Raji (cell line): ENCODE measurements at regions not wholly inside any gene's neighbourhood (a gene's known extent, or its start where the extent isn't known, plus 50 kb on each side); places are given as distances from the start of the nearest gene placed in this dataset.

Source experiments
- POLR2A ChIP-seq: IDR thresholded peaks from 2 replicates; pipeline ENCODE4 v1.6.1; 2011; ENCODE audit warnings: low read depth, low read length, control low read depth; ENCODE audit not compliant: insufficient read depth

DNA sequence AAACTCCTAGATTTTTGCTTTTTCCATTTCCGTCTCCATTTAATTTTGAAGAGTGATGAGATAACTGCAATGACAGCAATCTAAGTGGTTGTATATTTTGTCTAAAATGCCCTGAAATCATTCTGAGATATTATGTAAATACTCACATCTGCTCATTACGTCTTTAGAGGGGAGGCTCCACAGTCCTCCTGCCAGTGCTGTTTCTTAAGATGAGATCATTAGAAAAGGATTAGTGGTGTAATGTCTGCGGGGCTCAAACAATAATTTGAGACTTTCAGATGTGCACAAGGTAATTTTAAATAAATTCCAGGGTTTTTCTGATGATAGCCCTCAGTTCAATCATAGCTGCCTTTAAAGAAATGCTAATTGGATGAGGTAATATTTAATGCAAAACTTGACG is 437.9 kb downstream of the FOXO1 start:
- no peak for TF ChIP-seq POLR2A

DNA sequence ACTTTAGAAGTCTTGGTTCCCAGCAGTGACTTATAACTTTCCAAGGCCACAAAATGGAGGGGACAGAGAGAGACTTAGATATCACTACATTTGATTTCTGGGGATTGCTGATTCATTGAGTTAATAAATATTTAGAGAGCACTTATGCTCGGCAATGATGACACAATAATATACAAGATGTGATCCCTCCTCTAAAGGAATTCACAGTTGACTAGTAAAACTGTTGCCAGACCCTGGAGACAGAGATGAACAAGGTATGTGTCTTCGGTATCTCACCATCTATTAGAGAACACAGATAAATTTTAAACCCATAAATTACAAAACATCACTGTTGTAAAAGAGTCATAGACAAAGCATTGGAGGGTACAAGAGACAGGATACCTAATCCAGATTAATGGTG is 437.5 kb downstream of the FOXO1 start:
- TF ChIP-seq POLR2A, result no peak

GRCh38 chr13:40230833-40231266 is 435.6 kb downstream of the FOXO1 start:
- TF ChIP-seq POLR2A, result no peak

- TF ChIP-seq POLR2A, result no peak
Measured at GRCh38 chr13:40231311-40231710, 435.1 kb downstream of the FOXO1 start.

DNA sequence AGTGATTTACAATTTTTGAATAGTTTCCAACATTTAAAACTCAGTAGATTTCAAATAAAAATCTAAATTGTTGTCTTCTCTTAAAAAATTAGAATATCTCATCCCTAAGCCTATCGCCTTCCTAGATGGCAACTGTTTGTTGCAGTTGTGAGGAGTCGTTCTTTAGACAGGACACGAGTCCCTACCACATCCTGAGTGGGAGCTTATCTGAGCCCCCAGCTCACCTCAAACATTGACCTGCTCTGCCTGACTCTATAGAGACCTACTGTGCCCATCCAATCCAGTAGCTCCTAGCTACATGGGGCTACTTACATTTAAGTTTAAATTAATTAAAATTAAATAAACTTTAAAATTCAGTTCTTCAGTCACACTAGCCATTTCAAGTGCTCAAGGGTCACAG is 434.7 kb downstream of the FOXO1 start:
- TF ChIP-seq POLR2A, result no peak

GRCh38 chr13:40232311-40233040 is 434.0 kb downstream of the FOXO1 start:
- no peak for TF ChIP-seq POLR2A

DNA sequence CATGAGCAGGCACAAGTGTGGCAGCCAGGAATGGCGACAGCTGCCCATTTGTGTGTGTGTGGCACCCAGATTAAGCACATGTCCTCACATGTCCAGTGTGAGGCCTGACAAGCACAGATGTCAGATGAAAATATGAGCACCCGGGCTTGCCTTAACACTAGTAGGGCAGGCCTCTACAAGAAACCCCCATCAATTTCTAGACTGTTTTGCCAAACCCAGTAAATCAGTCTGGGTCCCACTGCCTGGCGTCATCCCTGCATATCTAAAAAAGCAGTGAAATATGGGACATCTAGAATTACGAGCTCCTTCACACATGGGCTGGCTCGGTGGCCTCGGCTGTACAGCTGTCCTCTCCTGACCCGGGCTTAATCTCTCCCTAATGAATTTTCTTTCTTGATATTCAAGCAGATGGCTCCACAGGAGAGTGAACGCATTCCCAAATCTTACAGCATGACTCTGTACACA is 432.7 kb downstream of the FOXO1 start:
- no peak for TF ChIP-seq POLR2A

DNA sequence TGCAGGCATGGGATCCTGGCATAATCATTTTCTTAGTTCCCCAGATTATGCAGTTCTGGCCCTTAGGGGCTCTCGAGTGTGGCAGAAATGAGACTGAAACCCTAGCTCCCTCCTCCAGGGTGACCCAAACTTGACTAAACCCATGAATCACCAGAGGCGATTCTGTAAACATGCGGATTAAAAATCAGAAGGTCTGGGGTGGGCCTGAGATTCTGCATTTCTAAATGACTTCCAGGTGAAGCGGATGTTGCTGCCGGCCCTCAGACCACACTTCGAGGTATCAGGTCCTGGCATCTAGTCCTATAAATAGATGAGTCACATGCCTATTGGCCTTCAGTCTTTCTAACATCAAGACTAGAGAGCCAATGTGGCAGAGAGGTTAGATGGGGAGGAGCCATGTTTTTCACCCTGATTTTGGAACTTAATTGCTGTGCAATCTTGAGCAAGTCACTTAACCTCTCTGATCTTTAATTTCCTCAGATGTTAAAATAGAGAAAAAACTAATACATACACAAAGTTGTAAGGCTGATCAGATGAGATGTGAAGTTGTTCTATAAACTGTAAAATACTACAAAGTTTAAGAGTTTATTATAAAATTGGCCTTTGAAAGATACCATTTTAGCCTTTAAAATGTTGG is 431.2 kb downstream of the FOXO1 start:
- no peak for TF ChIP-seq POLR2A

- no peak for TF ChIP-seq POLR2A
Measured at GRCh38 chr13:40236566-40237168, 429.8 kb downstream of the FOXO1 start.

GRCh38 chr13:40238761-40239160 is 427.7 kb downstream of the FOXO1 start:
- TF ChIP-seq POLR2A, result no peak

DNA sequence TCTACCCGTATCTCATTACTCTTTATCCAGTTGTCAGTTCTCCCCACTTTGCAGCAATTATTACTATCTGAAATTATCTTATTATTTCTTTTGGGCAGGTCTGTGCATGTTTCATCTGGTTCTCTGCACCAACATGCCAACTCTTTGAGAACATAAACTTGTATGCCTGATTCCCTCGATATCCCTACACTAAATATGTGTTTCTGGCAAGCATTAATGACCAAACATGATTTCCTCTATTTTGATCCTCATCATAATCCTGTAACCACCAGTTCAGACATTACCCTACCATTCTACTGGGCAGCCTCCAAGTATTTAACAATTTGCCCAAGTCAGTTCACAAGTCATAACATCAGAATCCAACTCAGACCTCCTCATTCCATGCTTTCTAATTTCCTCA is 426.1 kb downstream of the FOXO1 start:
- no peak for TF ChIP-seq POLR2A

DNA sequence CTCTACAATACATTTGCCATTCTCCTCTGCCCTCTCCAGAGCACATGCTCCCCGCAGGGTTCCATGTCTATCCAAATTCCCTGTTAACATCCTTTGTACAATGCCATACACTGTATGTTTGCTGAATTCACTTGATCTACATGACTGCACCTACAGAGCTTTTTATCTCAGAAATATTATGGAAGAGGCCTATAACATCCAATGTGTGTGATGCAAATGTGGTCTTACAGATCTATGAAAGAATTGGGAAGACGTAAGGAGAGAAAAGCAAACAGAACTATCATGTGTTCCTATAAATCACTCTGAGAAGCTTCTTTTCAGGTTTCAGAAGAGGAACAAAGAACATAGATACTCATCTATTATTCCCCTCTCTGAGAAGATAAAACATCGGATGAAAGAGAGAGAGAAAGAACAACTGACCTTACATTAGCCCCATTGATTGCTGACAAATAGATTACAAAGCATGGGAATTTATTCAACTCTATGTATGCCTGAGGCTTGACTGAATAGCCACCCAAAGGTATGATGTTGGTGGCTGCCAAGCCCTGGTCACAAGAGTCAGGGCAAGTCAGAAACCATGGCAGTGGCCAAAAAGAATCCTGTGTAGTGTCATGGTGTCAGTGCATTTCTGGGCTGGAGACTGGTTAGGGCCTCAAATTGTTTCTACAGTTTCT is 425.2 kb downstream of the FOXO1 start:
- no peak for TF ChIP-seq POLR2A

DNA sequence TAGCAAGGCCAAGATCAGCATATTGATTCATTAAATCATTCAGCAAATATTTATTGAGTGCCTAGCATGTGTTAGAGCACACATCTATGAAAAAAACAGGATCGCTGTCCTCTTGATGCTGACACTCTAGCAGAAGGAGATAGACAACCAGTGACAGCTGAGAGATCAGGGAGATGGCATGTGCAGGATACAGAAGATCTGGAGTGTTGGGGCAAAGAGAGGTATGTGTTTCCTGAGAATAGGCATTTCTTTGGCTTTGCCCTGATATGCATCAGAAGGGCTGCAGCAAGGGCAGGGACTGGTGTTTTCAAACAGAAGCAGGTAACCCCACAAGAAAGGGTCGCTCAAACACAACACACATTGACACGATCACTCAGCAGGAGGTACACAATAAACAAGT is 423.4 kb downstream of the FOXO1 start:
- no peak for TF ChIP-seq POLR2A

GRCh38 chr13:40243982-40244381 is 422.5 kb downstream of the FOXO1 start:
- no peak for TF ChIP-seq POLR2A

DNA sequence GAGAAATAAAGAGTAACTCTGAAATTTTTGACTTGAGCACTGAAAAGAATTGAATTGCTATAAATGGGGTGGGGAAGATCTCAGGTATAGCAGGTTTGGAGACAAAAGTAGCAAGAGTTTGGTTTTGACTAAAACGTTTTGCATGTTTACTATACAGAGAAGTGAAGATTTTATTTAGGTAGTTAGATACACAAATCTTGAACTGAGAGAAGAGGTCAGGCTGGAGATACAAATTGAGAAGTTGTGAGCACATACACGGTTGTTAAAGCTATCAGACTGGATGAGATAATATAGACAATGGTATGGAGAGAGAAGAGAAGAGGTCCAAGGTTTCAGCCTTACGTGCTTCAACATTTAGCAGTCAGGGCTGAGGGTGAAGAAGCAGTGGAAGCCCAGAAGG is 420.9 kb downstream of the FOXO1 start:
- no peak for TF ChIP-seq POLR2A

DNA sequence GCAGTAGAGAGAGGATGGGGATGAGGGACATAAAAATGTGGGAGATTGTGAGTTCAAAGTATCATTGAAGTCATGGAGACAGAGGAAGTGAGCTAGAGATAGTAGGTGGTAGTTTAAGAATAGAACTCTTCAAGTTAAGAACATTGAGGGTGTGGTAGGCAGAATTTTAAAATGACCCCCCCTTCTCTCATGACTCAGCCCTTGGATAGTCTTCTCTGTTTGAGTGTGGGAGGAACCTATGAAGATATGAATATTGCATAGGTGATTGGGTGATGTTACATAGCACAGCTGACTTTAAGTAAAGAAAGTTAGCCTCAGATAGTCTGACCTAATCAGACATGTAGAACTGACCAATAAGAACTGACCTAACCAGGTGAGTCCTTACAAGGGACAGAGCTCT is 418.6 kb downstream of the FOXO1 start:
- TF ChIP-seq POLR2A, result no peak
